ENCODE measurements at regions not wholly inside any gene's neighbourhood (a gene's known extent, or its start where the extent isn't known, plus 50 kb on each side); places are given as distances from the start of the nearest gene placed in this dataset.

DNA sequence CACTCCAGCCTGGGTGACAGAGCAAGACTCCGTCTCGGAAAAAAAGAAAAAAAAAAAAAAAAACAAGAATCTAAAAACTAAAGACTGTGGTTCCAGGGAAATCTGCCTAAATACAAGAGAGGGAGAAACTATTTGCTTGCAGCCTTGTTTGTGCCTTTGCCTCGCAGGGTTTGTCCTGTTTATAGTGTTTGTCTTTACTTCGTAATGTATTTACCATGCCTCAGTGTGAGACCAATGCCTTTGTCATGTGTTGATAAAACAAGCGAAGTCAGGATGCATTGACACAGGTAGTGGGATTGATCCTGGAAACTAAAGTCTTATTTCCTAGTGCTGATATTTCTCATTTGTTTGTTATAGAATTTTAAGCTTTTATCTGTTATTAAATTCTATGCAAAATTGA is 199.0 kb downstream of the EXOC5 start:
- H3K4me1 Mint-ChIP-seq: peaks cover 67% of the 10 kb centered on the region
- H3K4me1 ChIP-seq (ENCODE audit: control insufficient read depth, insufficient read depth, low read length): peaks cover 15% of the 10 kb centered on the region
- TF ChIP-seq, protein P1, sequence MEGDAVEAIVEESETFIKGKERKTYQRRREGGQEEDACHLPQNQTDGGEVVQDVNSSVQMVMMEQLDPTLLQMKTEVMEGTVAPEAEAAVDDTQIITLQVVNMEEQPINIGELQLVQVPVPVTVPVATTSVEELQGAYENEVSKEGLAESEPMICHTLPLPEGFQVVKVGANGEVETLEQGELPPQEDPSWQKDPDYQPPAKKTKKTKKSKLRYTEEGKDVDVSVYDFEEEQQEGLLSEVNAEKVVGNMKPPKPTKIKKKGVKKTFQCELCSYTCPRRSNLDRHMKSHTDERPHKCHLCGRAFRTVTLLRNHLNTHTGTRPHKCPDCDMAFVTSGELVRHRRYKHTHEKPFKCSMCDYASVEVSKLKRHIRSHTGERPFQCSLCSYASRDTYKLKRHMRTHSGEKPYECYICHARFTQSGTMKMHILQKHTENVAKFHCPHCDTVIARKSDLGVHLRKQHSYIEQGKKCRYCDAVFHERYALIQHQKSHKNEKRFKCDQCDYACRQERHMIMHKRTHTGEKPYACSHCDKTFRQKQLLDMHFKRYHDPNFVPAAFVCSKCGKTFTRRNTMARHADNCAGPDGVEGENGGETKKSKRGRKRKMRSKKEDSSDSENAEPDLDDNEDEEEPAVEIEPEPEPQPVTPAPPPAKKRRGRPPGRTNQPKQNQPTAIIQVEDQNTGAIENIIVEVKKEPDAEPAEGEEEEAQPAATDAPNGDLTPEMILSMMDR (conservative IDR thresholded peaks at IDR 0.05): no peak
- H3K36me3 ChIP-seq (ENCODE audit: control insufficient read depth, insufficient read depth, low read length): no peaks in the 10 kb centered on the region
- H3K9me3 ChIP-seq (ENCODE audit: control insufficient read depth, low read length): no peaks in the 10 kb centered on the region
- WGBS, 2 experiments (ENCODE audit: insufficient coverage in 1 of 2, insufficient read length in 1 of 2): 28% methylated on average over 3 of the region's 5 CpGs; no CpG with 5 or more reads in 1 of the 2 experiments
- no peaks in the 10 kb centered on the region for H3K36me3 Mint-ChIP-seq (ENCODE audit: low read depth)
- DNase-seq: peak; percentile 50
- no peaks in the 10 kb centered on the region for H3K27me3 ChIP-seq (ENCODE audit: control insufficient read depth, insufficient read depth, low read length, poor library complexity, severe bottlenecking)
- H3K27ac Mint-ChIP-seq: peak overlapping the region; percentile 92
- H3K4me3 ChIP-seq (ENCODE audit: low read length): no peak overlapping the region
- no peak overlapping the region for H3K9ac ChIP-seq (ENCODE audit: extremely low read depth, low read length, poor library complexity, severe bottlenecking)
- no peak overlapping the region for H3K4me3 Mint-ChIP-seq
- no peaks in the 10 kb centered on the region for H3K9me3 Mint-ChIP-seq
- H3K27me3 Mint-ChIP-seq (ENCODE audit: insufficient read depth): no peaks in the 10 kb centered on the region
- no peak overlapping the region for H3K27ac ChIP-seq (ENCODE audit: low read depth, low read length)

DNA sequence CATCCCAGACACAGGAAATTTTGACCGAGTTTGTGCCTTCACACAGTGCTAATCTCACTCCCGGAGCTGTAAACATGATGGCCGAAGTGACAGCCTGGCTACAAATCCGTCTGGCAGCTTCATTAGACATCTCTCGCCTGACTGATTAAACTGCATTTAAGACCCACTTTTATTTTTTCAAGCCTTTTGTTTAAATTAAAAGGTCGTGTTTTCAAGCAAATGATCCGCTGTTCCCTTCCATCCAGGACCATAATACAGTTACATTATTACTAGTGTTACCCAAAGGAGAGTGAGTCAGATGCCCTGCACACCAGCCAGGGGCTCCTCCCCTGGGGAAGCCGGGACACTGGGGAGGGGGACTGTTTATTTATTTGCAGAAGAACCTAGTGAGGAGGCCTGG is 200.2 kb downstream of the EXOC5 start:
- Mint-ChIP-seq H3K4me3 (peak overlapping the region; percentile 29), H3K4me1 (peaks cover 76% of the 10 kb centered on the region), H3K9me3 (no peaks in the 10 kb centered on the region), H3K36me3 (ENCODE audit: low read depth) (no peaks in the 10 kb centered on the region), H3K27me3 (ENCODE audit: insufficient read depth) (no peaks in the 10 kb centered on the region), H3K27ac (peak overlapping the region; percentile 92)
- Histone ChIP-seq H3K9ac (ENCODE audit: extremely low read depth, low read length, poor library complexity, severe bottlenecking) (peak overlapping the region; percentile 19), H3K27ac (ENCODE audit: low read depth, low read length) (no peak overlapping the region), H3K9me3 (ENCODE audit: control insufficient read depth, low read length) (no peaks in the 10 kb centered on the region), H3K4me1 (ENCODE audit: control insufficient read depth, insufficient read depth, low read length) (peaks cover 17% of the 10 kb centered on the region), H3K36me3 (ENCODE audit: control insufficient read depth, insufficient read depth, low read length) (no peaks in the 10 kb centered on the region), H3K27me3 (ENCODE audit: control insufficient read depth, insufficient read depth, low read length, poor library complexity, severe bottlenecking) (no peaks in the 10 kb centered on the region), H3K4me3 (ENCODE audit: low read length) (no peak overlapping the region)
- WGBS, 2 experiments (ENCODE audit: insufficient coverage in 1 of 2, insufficient read length in 1 of 2): 34 to 43% methylated on average over 7 to 8 of the region's 8 CpGs
- TF ChIP-seq, protein P1 (conservative IDR thresholded peaks at IDR 0.05): no peak
- peak; percentile 59 for DNase-seq

GRCh38 chr14:57066887-57067513 is 201.7 kb downstream of the EXOC5 start:
- H3K9me3 Mint-ChIP-seq: no peaks in the 10 kb centered on the region
- TF ChIP-seq, protein P1 (conservative IDR thresholded peaks at IDR 0.05): peak; percentile 94
- H3K27ac Mint-ChIP-seq: peak overlapping the region; percentile 0
- H3K36me3 Mint-ChIP-seq (ENCODE audit: low read depth): no peaks in the 10 kb centered on the region
- Histone ChIP-seq H3K9me3 (ENCODE audit: control insufficient read depth, low read length) (no peaks in the 10 kb centered on the region), H3K27ac (ENCODE audit: low read depth, low read length) (no peak overlapping the region), H3K4me3 (ENCODE audit: low read length) (no peak overlapping the region), H3K4me1 (ENCODE audit: control insufficient read depth, insufficient read depth, low read length) (peaks cover 17% of the 10 kb centered on the region), H3K9ac (ENCODE audit: extremely low read depth, low read length, poor library complexity, severe bottlenecking) (no peak overlapping the region), H3K27me3 (ENCODE audit: control insufficient read depth, insufficient read depth, low read length, poor library complexity, severe bottlenecking) (no peaks in the 10 kb centered on the region), H3K36me3 (ENCODE audit: control insufficient read depth, insufficient read depth, low read length) (no peaks in the 10 kb centered on the region)
- DNase-seq: peak; percentile 91
- H3K4me3 Mint-ChIP-seq: no peak overlapping the region
- H3K4me1 Mint-ChIP-seq: peaks cover 80% of the 10 kb centered on the region
- no peaks in the 10 kb centered on the region for H3K27me3 Mint-ChIP-seq (ENCODE audit: insufficient read depth)
- 3 to 9% methylated on average over 10 to 12 of the region's 12 CpGs for WGBS, 2 experiments (ENCODE audit: insufficient coverage in 1 of 2, insufficient read length in 1 of 2)
